Heart left ventricle (tissue), 13 donors: ENCODE measurements at regions not wholly inside any gene's neighbourhood (a gene's known extent, or its start where the extent isn't known, plus 50 kb on each side); places are given as distances from the start of the nearest gene placed in this dataset.

Experiments
- POLR2A ChIP-seq, 2 donors: fragments of 450-650 bp; IDR thresholded peaks; one replicate each; pipeline ENCODE4 v1.6.1; 2017; ENCODE audit warnings: antibody characterized with exemption in 2 of 2, mild to moderate bottlenecking in 2 of 2, moderate library complexity in 2 of 2
- TF ChIP-seq, protein P1 (sequence below), 12 donors: fragments of 200-600 bp; sonication (generic) in 4 of 12; IDR thresholded peaks; one replicate each; pipeline versions ENCODE4 v1.5.0 to v1.8.0; 2018 to 2022; ENCODE audit warnings: antibody characterized with exemption in 12 of 12, mild to moderate bottlenecking in 5 of 12
- donor health status: ischemic (EF 13 %, LVEDD 7.1; RV severe dilation, severe dysfunction).
- donor health status: DM: no; HTN: yes; CAD: no.
- donor health status: DM: no; HTN: no; CAD: no.
- donor health status: ischemic (EF 25% LVEDD 6.9; RV normal size, moderate dysfunction).
- donor health status: ischemic (EF 25% LVEDD 5.7; RV mildly dilated, moderate dysfunction).
- donor health status: ischemic (EF 35%, LVEDD 5.7; RV mildly dilated, moderate dysfunction).
- donor health status: nonischemic (EF 11% LVEDD 7.7; RV severe dilation, severe dysfunction).
- donor health status: DM: yes; HTN: yes; CAD: no.
- donor health status: PGD.
- donor health status: ischemic (EF 29% LVEDD 5.4; RV normal size, mild dysfunction).
- donor health status: nonischemic (EF 23%, LVEDD 6.1; RV moderate dilation, normal function).

DNA sequence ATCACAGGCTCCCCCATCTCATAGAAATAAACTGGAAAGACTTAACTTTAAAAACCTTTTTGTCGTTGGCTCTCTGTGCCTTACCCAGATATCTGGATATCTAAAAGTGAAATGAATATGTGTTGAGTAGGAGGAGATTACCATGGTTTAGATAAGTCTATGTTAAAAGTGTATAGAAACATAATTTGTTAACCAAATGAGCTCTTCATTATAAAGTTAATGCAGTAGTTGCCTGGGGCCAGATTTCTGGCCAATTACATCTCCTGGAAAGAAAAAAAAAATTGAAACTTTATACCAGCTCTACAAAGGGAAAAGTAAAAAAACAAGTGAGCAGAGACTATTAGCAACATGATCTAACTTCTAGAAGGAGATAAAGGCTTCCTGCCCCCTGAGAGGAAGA is 259.6 kb upstream of the UBE2E3 start:
- TF ChIP-seq, protein P1, sequence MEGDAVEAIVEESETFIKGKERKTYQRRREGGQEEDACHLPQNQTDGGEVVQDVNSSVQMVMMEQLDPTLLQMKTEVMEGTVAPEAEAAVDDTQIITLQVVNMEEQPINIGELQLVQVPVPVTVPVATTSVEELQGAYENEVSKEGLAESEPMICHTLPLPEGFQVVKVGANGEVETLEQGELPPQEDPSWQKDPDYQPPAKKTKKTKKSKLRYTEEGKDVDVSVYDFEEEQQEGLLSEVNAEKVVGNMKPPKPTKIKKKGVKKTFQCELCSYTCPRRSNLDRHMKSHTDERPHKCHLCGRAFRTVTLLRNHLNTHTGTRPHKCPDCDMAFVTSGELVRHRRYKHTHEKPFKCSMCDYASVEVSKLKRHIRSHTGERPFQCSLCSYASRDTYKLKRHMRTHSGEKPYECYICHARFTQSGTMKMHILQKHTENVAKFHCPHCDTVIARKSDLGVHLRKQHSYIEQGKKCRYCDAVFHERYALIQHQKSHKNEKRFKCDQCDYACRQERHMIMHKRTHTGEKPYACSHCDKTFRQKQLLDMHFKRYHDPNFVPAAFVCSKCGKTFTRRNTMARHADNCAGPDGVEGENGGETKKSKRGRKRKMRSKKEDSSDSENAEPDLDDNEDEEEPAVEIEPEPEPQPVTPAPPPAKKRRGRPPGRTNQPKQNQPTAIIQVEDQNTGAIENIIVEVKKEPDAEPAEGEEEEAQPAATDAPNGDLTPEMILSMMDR (IDR thresholded peaks at IDR 0.05) = no peak
- no peak for TF ChIP-seq POLR2A (IDR thresholded peaks at IDR 0.05)
